GM18909 (cell line): ENCODE measurements at regions not wholly inside any gene's neighbourhood (a gene's known extent, or its start where the extent isn't known, plus 50 kb on each side); places are given as distances from the start of the nearest gene placed in this dataset.

ENCODE experiments used
- ATAC-seq: cut with Tn5 transposase; IDR thresholded peaks from one replicate; pipeline ENCODE4 v1.9.1; 2021; ENCODE audit warnings: mild to moderate bottlenecking; ENCODE audit not compliant: unreplicated experiment, poor library complexity

- ATAC-seq, result no peak
Observed at GRCh38 chr15:100718075-100718980, 115.9 kb downstream of the ASB7 start.

- ATAC-seq, result no peak
Observed at GRCh38 chr15:100720406-100720967, 118.1 kb downstream of the ASB7 start.

DNA sequence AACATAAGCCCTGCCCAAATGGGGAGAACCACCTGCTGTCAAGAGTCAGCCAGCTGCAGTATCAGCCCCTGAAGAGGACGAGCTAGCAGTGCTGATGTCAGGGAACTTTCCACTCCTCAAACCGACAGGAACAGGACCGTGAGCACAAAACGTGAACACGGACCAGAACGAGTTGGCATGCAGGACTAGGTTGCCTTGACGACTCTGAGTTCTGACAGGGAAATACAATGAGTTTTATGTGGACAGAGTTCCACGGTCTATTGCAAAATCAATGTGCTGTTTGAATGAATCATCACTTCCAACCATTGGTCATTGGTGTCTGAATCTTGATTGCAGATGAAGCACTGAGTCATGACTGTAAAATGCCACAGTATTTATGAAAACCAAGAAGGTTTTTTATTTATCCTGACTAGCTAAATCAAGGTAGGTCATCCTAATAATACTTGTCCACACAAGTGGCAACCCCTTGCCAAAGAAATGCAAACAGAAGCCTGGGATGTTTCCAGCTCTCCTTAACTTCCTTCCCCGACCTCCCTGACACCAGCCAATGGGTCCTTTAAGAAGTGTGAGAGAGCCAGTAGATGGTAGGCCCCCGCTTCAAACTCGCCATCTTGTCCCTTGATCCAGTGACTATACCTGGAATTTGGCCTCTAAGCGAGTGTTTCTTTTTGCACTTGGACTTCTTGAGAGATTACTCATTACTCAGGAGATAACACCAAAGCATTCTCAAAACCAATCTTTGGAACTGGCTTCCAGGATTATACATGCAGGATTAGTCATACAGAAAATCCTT lies 119.6 kb downstream of the ASB7 start:
- ATAC-seq, result no peak

GRCh38 chr15:100722551-100723314 lies 120.3 kb downstream of the ASB7 start:
- ATAC-seq, result no peak

DNA sequence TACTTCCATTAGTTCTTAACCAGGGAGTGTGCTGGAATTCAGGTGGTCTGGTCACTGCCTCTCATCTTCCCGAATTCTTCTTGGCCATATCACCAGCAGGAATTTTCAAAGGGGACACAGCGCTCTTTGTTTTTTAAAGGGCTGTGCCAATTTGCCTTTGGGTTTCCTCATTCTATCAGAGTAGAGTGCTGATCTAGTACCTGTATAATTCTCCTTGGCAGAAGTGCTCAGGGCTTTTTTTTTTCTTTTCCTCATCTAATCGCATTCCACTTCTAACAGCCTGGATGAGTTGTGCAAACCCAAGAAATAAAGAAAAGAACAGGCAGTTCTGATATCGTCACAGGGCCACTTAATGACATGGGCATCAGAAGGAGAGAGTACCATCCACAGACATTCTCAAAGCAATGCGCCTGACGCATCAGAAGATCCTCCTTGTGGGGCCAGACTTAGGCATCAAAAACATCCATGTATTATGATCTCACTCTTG lies 121.0 kb downstream of the ASB7 start:
- ATAC-seq, result no peak

- ATAC-seq, result no peak
Observed at GRCh38 chr15:100725121-100726069, 123.0 kb downstream of the ASB7 start.

DNA sequence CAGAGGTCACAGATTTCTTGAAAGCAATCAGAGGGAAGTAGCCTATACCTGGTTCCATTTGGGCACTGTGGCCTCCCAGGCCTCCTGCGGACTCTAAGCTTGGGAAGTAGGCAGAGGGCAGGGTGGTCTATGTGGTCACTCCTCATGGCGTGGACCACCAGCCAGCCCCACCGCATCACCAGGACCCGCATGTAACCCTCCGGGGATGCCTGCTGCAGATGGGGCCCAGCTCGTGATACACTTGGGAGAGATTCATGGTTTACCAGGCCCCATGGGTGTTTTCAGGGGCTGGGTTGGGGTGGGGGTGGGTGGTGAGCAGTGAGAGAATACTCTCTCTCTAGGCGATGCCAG lies 123.7 kb downstream of the ASB7 start:
- no peak for ATAC-seq

DNA sequence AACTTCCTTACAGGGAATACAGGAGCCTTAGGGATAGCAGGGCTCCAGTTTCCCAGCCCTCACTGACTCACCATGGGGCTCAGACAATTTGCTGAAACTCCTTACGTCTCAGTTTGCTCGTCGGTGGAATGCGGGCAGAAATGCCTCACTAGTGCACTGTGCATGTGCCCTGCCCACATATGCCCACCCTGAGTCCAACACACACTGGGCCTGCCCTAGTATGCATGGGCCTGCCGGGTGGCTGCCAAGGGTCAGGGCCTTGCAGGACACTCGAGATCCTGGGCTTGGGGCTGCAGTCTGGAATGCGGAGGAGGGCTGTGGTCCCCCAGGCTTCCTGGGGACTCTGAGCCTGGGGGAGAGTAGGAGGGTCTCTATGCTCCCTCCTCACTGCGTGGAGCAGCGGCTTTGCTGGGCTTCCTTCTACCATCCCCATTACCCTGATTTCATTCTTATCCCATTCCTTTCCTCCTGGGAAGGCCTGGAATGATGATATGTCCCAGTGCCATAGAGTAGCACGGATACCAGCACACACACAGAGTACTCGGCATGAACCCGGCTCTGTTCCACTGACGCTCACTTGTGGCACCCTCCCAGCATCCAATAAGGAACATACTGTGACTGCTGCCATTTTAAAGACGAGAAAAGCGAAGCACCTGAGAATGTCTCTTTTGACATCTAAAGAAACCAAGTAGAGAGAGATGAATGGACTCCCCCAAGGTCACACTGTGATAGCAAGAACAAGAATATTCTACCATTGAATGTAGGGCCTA lies 124.2 kb downstream of the ASB7 start:
- ATAC-seq, result no peak

- no peak for ATAC-seq
Observed at GRCh38 chr15:100727291-100727851, 125.0 kb downstream of the ASB7 start.

DNA sequence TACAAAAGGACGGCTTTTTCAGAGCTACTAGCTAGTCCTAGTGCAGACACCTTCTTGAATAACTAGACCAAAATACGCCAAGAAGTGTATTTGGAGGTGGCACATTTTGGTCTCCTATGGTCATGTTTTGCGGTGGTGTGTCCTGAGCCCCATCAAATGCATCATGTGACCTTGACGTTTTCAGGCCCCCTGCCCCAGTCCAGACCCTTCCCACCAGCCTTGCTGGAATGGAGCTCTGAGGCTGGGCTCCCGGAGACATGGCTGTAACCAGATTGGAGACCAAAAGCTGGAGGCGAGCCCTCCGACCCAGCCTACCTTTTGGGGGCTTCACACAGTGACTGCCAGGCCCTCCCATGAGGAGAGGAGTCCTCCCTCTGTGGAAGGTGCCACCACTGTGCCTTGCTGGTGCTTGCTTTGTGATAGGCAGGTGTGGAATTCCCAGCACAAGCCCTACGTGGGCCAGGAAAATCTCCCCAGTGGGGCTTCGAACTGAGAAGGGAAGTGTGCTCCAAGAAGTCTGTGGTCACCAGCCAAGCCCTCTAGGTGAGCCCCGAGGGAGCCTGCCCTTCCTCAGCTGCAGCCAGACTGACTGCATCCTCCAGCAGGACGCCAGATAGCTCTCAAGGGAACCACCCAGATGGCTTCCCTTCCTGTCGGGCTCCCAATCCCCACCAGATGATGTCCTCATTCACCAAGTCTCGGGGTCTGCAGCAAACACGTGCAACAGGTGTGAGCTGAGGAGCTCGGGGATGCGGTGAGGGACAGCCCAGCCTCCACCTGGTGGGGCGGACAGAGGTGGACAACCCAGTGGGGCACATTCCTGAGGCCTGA lies 126.2 kb downstream of the ASB7 start:
- no peak for ATAC-seq

GRCh38 chr15:100729461-100729860 lies 127.1 kb downstream of the ASB7 start:
- no peak for ATAC-seq

DNA sequence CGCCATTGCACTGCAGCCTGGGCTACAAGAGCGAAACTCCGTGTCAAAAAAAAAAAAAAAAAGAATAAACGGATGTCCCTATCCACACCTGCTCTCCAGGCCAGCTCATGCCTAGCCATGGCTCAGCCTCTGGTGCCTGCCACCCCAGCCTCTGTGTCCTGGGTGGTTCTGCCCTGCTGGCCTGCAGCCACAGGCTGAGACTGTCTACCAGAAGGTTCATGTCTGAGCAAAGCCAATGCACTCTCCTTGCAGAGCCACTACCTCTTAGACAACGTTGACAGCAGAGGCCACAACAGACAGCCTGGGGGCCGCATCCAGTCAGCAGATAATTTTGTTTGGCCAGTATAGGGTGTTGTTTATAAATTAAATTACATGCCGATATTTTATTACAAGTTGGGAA lies 127.7 kb downstream of the ASB7 start:
- ATAC-seq, result no peak

GRCh38 chr15:100730655-100731266 lies 128.4 kb downstream of the ASB7 start:
- ATAC-seq, result no peak

DNA sequence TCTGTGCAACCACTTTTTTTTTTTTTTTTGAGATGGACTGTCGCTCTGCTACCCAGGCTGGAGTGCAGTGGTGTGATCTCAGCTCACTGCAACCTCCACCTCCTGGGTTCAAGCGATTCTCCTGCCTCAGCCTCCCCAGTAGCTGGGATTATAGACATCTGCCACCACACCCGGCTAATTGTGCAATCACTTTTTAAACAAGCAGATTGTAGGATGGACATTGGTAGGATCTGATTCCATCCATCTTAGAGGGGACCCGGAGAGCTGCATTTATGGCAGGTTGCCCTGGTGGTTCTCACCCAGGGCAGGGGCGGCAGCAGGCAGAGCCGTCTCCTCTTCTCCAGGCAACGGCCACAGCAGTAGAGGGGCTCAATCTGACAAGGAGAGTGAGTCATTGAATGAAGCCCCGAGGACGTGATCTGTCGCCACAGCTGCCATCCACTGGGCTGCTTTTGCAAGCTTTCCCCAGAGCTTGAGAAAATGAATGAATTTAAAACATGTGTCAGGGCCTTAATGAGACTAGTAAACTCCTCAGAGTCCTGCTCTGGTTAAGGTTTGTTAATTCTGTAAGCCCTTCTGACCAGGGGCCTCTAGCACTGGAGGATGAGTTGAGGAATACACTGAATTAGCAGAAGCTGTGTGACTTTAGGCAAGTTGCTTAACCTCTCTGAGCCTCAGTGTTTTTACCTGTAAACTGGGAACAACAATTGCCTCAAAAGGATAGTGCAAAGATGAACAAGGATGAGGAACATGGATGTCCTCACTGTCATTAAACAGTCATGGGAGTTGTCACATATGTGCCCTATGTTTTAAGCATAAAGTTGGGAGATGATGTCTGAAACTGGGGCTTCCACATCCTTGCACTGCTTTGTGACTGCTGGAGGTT lies 129.1 kb downstream of the ASB7 start:
- no peak for ATAC-seq

DNA sequence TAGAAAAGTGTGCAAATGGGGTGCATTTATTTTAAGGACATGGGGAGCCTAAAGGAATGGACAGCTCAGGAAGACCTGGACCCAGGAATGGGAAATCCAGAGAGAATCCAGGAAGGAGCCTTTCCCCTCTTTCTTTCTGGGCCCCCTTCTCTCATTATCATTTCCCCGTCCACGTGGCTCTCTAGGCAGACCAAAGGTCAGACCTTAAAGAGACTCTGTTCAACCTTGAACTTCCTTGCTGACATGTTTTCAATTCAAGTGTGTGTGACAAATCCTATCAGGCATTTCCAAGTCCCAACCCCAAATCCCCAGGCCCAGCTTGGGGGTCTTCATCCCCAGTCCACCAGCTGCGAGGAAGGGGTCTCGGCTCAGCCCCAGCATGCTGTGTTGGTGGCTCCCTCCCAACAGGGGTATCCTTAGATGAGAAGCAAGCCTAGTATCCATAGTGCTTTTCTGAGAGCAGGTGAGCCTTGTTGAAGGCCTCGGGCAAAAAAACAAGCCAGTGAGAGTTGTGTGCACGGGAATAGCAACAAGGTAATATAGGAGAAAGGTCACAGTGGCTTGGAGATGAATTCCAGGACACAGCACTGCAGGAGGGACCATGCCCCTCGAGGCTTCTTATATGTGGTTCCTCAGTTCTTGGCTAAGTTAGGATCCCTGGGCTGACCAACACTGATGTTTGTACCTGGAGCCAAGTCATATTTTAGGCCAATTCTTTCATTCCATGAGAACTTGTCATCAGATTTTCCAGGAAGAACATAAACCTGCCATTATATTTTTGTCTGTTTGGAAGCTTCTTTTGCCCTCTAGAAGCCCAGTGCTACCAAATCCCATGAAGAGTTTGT lies 130.0 kb downstream of the ASB7 start:
- no peak for ATAC-seq
